ENCODE measurements at regions not wholly inside any gene's neighbourhood (a gene's known extent, or its start where the extent isn't known, plus 50 kb on each side); places are given as distances from the start of the nearest gene placed in this dataset.

DNA sequence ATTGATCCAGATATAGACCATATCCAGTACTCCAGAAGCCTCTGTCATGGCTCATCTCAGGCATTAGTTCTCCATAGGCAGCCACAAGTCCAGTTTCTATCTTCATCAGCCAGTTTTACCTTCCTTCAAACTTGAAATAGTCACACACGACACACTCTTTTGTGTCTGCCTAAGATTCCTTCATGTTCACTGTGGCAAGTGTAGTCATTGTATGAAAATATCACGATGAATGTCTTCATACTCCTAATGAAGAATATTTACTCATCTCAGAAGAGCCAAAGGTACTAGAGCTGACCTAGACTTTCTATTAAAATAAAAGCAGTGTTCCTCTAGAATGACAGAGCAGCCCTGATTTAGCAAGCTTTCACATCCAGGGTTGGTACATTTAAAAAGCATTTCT lies 230.7 kb downstream of the SNX13 start:
- no peak for DNase-seq
- TF ChIP-seq, protein P1, sequence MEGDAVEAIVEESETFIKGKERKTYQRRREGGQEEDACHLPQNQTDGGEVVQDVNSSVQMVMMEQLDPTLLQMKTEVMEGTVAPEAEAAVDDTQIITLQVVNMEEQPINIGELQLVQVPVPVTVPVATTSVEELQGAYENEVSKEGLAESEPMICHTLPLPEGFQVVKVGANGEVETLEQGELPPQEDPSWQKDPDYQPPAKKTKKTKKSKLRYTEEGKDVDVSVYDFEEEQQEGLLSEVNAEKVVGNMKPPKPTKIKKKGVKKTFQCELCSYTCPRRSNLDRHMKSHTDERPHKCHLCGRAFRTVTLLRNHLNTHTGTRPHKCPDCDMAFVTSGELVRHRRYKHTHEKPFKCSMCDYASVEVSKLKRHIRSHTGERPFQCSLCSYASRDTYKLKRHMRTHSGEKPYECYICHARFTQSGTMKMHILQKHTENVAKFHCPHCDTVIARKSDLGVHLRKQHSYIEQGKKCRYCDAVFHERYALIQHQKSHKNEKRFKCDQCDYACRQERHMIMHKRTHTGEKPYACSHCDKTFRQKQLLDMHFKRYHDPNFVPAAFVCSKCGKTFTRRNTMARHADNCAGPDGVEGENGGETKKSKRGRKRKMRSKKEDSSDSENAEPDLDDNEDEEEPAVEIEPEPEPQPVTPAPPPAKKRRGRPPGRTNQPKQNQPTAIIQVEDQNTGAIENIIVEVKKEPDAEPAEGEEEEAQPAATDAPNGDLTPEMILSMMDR (IDR thresholded peaks at IDR 0.05; ENCODE audit: low read depth, low read length, missing control alignments), result no peak
- Histone ChIP-seq H3K4me3 (ENCODE audit: low read depth, low read length) (no peak overlapping the region), H3K36me3 (replicated peaks) (no peaks in the 10 kb centered on the region), H3K27me3 (replicated peaks) (no peaks in the 10 kb centered on the region), H3K27ac (no peak overlapping the region)
- in situ Hi-C loops (cut with HindIII; ENCODE audit: low pct_ligation_motif_present, low sequenced_read_pairs), result no loop called here

DNA sequence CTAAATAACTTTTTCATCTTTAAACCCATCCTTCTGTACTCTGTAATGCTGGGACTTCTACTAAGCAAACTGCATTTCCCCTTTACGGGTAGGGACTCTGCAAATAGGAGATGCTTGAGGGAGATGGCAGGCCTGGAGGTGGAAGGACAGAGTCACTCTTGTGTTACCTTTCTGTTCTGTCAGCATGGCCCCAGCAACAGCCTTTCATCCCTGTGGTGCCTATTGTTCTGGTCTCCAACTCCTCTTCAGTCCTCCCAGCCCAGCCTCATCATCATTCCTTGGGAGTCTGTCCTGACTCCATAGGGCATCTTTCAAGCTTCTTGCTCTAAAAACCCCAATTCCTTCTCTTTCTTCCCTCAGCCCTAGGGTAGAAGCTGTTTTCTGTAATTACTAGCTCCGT lies 230.0 kb downstream of the SNX13 start:
- DNase-seq, result no peak
- H3K36me3 ChIP-seq (replicated peaks), result no peaks in the 10 kb centered on the region

DNA sequence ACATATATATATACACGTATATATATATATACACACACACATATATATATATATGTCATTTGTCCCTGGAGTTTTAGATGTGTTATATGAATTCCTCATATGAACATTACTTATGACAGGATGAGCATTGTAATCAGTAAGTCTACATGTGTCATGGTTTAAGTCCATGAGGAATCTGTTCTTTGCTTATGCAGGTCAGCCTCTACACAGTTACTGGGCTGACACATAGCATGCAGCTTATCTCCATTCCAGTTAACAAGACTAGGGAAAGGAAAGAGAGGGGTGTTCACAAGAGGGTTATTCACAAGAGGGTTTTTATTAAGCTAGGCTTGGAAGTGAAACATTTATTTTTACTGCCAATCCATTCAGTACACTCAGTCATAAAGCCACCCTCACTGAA lies 226.7 kb downstream of the SNX13 start:
- Histone ChIP-seq H3K27me3 (replicated peaks) (no peaks in the 10 kb centered on the region), H3K36me3 (replicated peaks) (no peaks in the 10 kb centered on the region), H3K4me3 (ENCODE audit: low read depth, low read length) (no peak overlapping the region), H3K27ac (no peak overlapping the region)
- no peak for DNase-seq
- in situ Hi-C loops (cut with HindIII; ENCODE audit: low pct_ligation_motif_present, low sequenced_read_pairs), result no loop called here
- TF ChIP-seq, protein P1 (IDR thresholded peaks at IDR 0.05; ENCODE audit: low read depth, low read length, missing control alignments), result no peak

More for the DNA sequence above, 230.0 kb downstream of the SNX13 start:
- no peaks in the 10 kb centered on the region for H3K27me3 ChIP-seq (replicated peaks)
- H3K4me3 ChIP-seq (ENCODE audit: low read depth, low read length), result no peak overlapping the region
- TF ChIP-seq, protein P1 (IDR thresholded peaks at IDR 0.05; ENCODE audit: low read depth, low read length, missing control alignments), result no peak
- no peak overlapping the region for H3K27ac ChIP-seq
- in situ Hi-C loops (cut with HindIII; ENCODE audit: low pct_ligation_motif_present, low sequenced_read_pairs), result no loop called here

DNA sequence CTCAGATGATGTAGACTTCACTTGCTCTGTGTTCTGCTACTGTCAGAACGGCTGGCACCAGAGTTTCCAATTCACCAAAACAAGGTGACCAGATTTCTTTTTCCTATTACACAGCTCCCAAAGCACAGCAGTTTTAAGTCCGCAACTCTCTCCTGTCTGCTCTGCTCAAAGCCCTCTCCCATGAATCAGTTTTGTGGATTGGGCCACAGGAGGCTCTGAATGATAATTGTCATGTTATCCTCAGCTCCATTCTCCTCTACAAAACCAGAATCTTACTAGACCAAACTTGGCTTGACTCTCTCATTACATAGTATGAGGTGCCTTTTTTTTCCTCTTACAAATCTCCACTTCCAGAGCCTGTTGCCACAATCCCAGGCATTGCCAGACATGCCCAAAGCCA lies 223.5 kb downstream of the SNX13 start:
- no peaks in the 10 kb centered on the region for H3K27me3 ChIP-seq (replicated peaks)
- H3K27ac ChIP-seq, result no peak overlapping the region
- no peak for DNase-seq
- in situ Hi-C loops (cut with HindIII; ENCODE audit: low pct_ligation_motif_present, low sequenced_read_pairs), result no loop called here
- no peaks in the 10 kb centered on the region for H3K36me3 ChIP-seq (replicated peaks)
- H3K4me3 ChIP-seq (ENCODE audit: low read depth, low read length), result no peak overlapping the region
- TF ChIP-seq, protein P1 (IDR thresholded peaks at IDR 0.05; ENCODE audit: low read depth, low read length, missing control alignments), result no peak

DNA sequence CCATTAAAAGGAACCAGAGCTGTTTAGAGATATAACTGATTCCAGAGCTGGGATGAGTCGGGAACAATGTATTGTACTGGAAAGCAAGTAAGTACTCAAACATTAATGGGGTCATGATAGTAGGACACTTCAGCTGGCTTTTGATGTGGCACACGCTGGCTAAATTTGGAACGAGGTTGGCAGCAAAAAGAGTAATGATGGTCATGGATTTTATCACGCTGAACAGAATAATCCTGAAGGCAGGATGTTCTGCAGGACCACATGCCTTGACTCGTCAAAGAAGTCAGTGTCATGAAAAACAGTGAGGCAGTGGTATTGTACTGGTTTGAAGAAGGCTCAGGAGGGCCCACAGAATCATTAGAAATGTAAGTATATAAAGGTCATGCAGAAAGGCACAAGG lies 220.3 kb downstream of the SNX13 start:
- TF ChIP-seq, protein P1 (IDR thresholded peaks at IDR 0.05; ENCODE audit: low read depth, low read length, missing control alignments), result no peak
- no peak for DNase-seq
- Histone ChIP-seq H3K4me3 (ENCODE audit: low read depth, low read length) (no peak overlapping the region), H3K27me3 (replicated peaks) (no peaks in the 10 kb centered on the region), H3K36me3 (replicated peaks) (no peaks in the 10 kb centered on the region), H3K27ac (no peak overlapping the region)
- in situ Hi-C loops (cut with HindIII; ENCODE audit: low pct_ligation_motif_present, low sequenced_read_pairs), result no loop called here

DNA sequence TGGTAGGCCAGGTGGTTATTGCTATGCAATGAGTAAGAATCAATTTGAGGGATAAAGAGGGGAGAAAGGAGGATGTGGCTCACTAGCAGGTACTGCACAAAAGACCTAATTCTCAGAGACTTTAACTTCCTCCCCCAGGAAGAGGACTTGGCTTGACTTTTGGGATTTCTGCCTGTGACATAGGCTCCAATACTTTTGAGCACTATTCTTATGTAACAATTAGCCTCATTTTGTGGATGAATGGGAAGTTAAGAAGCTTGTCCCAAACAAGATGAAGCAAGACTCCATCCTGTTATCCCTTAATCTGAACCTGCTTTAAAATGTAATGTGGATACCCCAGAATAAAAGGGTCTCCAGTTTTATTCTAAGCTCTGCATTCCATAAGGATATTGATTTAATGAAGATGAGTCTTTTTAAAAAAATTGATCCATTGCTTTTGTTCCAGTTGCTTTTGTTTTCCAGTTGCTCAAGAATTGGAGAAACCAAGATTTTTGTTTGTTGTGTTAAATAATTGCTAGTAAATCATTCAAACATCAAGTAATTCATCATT lies 218.5 kb downstream of the SNX13 start:
- in situ Hi-C loops (cut with HindIII; ENCODE audit: low pct_ligation_motif_present, low sequenced_read_pairs), result no loop called here
- Histone ChIP-seq H3K36me3 (replicated peaks) (no peaks in the 10 kb centered on the region), H3K27me3 (replicated peaks) (no peaks in the 10 kb centered on the region), H3K4me3 (ENCODE audit: low read depth, low read length) (no peak overlapping the region), H3K27ac (no peak overlapping the region)
- TF ChIP-seq, protein P1 (IDR thresholded peaks at IDR 0.05; ENCODE audit: low read depth, low read length, missing control alignments), result no peak
- DNase-seq, result no peak

All from brain microvascular endothelial cell (primary cell).